ENCODE measurements at regions not wholly inside any gene's neighbourhood (a gene's known extent, or its start where the extent isn't known, plus 50 kb on each side); places are given as distances from the start of the nearest gene placed in this dataset.

GRCh38 chrX:9132036-9132638, 98.2 kb upstream of the FAM9B start:
- H3K4me3 ChIP-seq (ENCODE audit: low read depth, low read length): no peak overlapping the region
- no peak for DNase-seq (ENCODE audit: low read depth)
- no peak for TF ChIP-seq CTCF (IDR thresholded peaks at IDR 0.05; ENCODE audit: insufficient read depth, low read depth, low read length, missing control alignments)

GRCh38 chrX:9133426-9133825, 99.5 kb upstream of the FAM9B start:
- DNase-seq (ENCODE audit: low read depth): no peak
- TF ChIP-seq CTCF (IDR thresholded peaks at IDR 0.05; ENCODE audit: insufficient read depth, low read depth, low read length, missing control alignments): no peak

GRCh38 chrX:9134366-9134765, 100.4 kb upstream of the FAM9B start:
- TF ChIP-seq CTCF (IDR thresholded peaks at IDR 0.05; ENCODE audit: insufficient read depth, low read depth, low read length, missing control alignments): no peak
- DNase-seq (ENCODE audit: low read depth): no peak
- no peak overlapping the region for H3K4me3 ChIP-seq (ENCODE audit: low read depth, low read length)

More at GRCh38 chrX:9133426-9133825, 99.5 kb upstream of the FAM9B start:
- no peak overlapping the region for H3K4me3 ChIP-seq (ENCODE audit: low read depth, low read length)

GRCh38 chrX:9135901-9136510, 102.1 kb upstream of the FAM9B start:
- TF ChIP-seq CTCF (IDR thresholded peaks at IDR 0.05; ENCODE audit: insufficient read depth, low read depth, low read length, missing control alignments): no peak
- no peak for DNase-seq (ENCODE audit: low read depth)

GRCh38 chrX:9137152-9137551, 103.2 kb upstream of the FAM9B start:
- no peak for DNase-seq (ENCODE audit: low read depth)
- no peak for TF ChIP-seq CTCF (IDR thresholded peaks at IDR 0.05; ENCODE audit: insufficient read depth, low read depth, low read length, missing control alignments)

More at GRCh38 chrX:9135901-9136510, 102.1 kb upstream of the FAM9B start:
- H3K4me3 ChIP-seq (ENCODE audit: low read depth, low read length): no peak overlapping the region

GRCh38 chrX:9141496-9141895, 107.6 kb upstream of the FAM9B start:
- H3K4me3 ChIP-seq (ENCODE audit: low read depth, low read length): no peak overlapping the region
- DNase-seq (ENCODE audit: low read depth): no peak
- no peak for TF ChIP-seq CTCF (IDR thresholded peaks at IDR 0.05; ENCODE audit: insufficient read depth, low read depth, low read length, missing control alignments)

More at GRCh38 chrX:9137152-9137551, 103.2 kb upstream of the FAM9B start:
- no peak overlapping the region for H3K4me3 ChIP-seq (ENCODE audit: low read depth, low read length)
